ENCODE measurements at regions not wholly inside any gene's neighbourhood (a gene's known extent, or its start where the extent isn't known, plus 50 kb on each side); places are given as distances from the start of the nearest gene placed in this dataset.

GRCh38 chr4:188412499-188412898 lies 273.3 kb downstream of the TRIML1 start:
- TF ChIP-seq, protein P1, sequence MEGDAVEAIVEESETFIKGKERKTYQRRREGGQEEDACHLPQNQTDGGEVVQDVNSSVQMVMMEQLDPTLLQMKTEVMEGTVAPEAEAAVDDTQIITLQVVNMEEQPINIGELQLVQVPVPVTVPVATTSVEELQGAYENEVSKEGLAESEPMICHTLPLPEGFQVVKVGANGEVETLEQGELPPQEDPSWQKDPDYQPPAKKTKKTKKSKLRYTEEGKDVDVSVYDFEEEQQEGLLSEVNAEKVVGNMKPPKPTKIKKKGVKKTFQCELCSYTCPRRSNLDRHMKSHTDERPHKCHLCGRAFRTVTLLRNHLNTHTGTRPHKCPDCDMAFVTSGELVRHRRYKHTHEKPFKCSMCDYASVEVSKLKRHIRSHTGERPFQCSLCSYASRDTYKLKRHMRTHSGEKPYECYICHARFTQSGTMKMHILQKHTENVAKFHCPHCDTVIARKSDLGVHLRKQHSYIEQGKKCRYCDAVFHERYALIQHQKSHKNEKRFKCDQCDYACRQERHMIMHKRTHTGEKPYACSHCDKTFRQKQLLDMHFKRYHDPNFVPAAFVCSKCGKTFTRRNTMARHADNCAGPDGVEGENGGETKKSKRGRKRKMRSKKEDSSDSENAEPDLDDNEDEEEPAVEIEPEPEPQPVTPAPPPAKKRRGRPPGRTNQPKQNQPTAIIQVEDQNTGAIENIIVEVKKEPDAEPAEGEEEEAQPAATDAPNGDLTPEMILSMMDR (IDR thresholded peaks at IDR 0.05; ENCODE audit: low read depth, low read length), result no peak
- no peak overlapping the region for H3K4me3 ChIP-seq (ENCODE audit: low read depth, low read length)

DNA sequence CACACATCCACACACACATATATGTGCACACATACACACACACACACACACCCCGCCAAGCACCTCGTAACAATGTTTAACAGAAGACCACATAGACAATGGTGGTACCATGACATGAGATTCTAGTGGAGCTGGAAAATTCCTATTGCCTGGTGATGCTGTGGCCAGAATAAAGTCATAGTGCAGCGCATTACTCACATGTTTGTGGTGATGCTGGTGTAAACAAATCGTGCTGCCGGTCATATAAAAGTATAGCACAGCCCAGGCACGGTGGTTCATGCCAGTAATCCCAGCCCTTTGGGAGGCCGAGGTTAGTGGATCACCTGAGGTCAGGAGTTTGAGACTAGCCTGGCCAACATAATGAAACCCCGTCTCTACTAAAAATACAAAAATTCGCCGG lies 275.2 kb downstream of the TRIML1 start:
- TF ChIP-seq, protein P1 (IDR thresholded peaks at IDR 0.05; ENCODE audit: low read depth, low read length), result no peak
- H3K4me3 ChIP-seq (ENCODE audit: low read depth, low read length), result no peak overlapping the region

DNA sequence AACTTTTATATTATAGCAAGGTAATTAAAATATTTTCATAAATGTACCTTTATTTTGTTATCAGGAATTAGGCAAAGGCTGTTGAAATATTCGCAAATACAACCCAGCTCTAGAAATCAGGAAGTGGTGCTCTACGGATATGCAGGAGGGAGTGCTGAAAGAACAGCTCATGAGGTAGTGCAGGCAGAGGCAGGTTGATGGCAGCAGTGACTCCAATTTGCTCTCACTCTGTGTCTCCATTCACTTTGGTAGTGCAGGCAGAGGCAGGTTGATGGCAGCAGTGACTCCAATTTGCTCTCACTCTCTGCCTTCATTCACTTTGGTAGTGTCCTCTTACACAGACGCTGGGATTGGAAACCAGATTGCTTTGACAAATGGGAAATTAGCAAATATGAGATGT lies 277.9 kb downstream of the TRIML1 start:
- TF ChIP-seq, protein P1 (IDR thresholded peaks at IDR 0.05; ENCODE audit: low read depth, low read length), result no peak
- no peak overlapping the region for H3K4me3 ChIP-seq (ENCODE audit: low read depth, low read length)

DNA sequence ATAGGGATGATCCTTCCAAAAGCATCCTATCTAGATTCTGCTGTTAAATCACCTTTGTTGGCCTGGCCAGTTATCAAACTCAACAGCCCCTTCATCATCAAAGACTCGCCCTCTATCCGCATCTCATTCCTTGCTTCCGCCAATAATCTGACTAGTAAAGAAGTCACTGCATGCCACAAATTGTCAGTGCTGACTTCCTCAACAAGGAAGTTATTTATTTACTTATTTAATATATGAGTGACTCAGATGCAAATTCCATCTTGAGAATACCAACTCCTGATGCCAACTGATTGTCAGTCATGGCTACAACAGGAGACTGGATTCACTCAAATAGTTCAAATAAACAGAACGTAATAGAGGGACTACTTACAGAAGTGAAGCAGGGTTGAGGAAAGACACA lies 283.8 kb downstream of the TRIML1 start:
- H3K4me3 ChIP-seq (ENCODE audit: low read depth, low read length), result no peak overlapping the region
- TF ChIP-seq, protein P1 (IDR thresholded peaks at IDR 0.05; ENCODE audit: low read depth, low read length), result no peak

DNA sequence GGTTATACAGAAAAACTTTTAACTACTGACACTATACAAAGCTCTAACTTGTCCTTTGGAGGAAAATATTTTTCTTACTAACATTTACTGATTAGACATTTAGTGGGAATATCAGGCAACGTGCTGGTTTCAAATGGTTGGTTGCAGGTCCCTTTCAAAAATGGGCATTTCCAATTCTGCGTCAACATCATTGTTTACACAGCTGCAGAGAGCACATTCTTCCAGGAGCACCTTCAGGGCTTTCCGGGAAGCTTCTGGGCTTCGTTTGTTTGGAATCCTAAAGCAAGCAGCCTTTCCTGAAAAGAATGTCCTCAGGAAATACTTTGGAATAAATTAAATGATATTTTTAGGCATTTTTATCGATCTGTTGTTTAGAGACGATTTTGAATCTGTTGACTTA lies 289.7 kb downstream of the TRIML1 start:
- no peak overlapping the region for H3K4me3 ChIP-seq (ENCODE audit: low read depth, low read length)
- TF ChIP-seq, protein P1 (IDR thresholded peaks at IDR 0.05; ENCODE audit: low read depth, low read length), result no peak

DNA sequence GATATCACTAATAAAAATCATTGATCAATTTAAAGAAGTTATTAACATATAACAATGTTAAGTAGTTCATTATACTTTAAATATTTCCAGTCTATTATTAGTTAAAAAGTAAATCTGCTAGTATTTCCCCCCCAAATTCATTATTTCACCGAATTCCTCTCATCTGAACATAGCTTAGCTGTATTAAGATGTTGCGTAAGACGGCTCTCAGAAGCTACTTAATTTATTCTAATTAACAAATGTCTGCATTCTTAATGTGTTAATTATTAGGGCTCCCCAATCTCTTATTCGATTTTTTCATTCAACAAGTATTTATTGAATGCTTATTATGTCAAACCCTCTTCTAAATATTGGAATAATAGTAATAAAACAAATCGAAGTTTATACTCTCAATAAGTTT lies 290.7 kb downstream of the TRIML1 start:
- TF ChIP-seq, protein P1 (IDR thresholded peaks at IDR 0.05; ENCODE audit: low read depth, low read length), result no peak
- no peak overlapping the region for H3K4me3 ChIP-seq (ENCODE audit: low read depth, low read length)

GRCh38 chr4:188430384-188430783 lies 291.1 kb downstream of the TRIML1 start:
- no peak overlapping the region for H3K4me3 ChIP-seq (ENCODE audit: low read depth, low read length)
- TF ChIP-seq, protein P1 (IDR thresholded peaks at IDR 0.05; ENCODE audit: low read depth, low read length), result no peak

Measured in WI38 (cell line).